WI38 (cell line): ENCODE measurements at regions not wholly inside any gene's neighbourhood (a gene's known extent, or its start where the extent isn't known, plus 50 kb on each side); places are given as distances from the start of the nearest gene placed in this dataset.

Experiments used
- H3K4me3 ChIP-seq: 2 replicates; pipeline ENCODE4 v1.5.1; 2011; ENCODE audit warnings: low read depth, mild to moderate bottlenecking, control low read depth, low read length
- CTCF ChIP-seq: IDR thresholded peaks from 2 replicates; pipeline ENCODE4 v1.5.1; 2012; ENCODE audit warnings: low read depth, mild to moderate bottlenecking, control low read depth, low read length

GRCh38 chr19:30208436-30209060 lies 163.6 kb upstream of the ZNF536 start:
- H3K4me3 ChIP-seq: no peak overlapping the region
- no peak for TF ChIP-seq CTCF

- no peak for TF ChIP-seq CTCF
- H3K4me3 ChIP-seq: no peak overlapping the region
These were observed 162.3 kb upstream of the ZNF536 start for GRCh38 chr19:30209617-30210600.

GRCh38 chr19:30212574-30212973 lies 159.6 kb upstream of the ZNF536 start:
- TF ChIP-seq CTCF: no peak
- no peak overlapping the region for H3K4me3 ChIP-seq

- no peak for TF ChIP-seq CTCF
- no peak overlapping the region for H3K4me3 ChIP-seq
These were observed 157.5 kb upstream of the ZNF536 start for GRCh38 chr19:30214651-30215051.

- no peak for TF ChIP-seq CTCF
- H3K4me3 ChIP-seq: no peak overlapping the region
These were observed 156.9 kb upstream of the ZNF536 start for GRCh38 chr19:30215248-30215647.

- H3K4me3 ChIP-seq: no peak overlapping the region
- TF ChIP-seq CTCF: no peak
These were observed 155.7 kb upstream of the ZNF536 start for GRCh38 chr19:30216453-30216852.

- no peak for TF ChIP-seq CTCF
- no peak overlapping the region for H3K4me3 ChIP-seq
These were observed 154.7 kb upstream of the ZNF536 start for GRCh38 chr19:30217461-30217860.
